Neural cell (in vitro differentiated cells): ENCODE measurements at regions not wholly inside any gene's neighbourhood (a gene's known extent, or its start where the extent isn't known, plus 50 kb on each side); places are given as distances from the start of the nearest gene placed in this dataset.

Source experiments
- EP300 ChIP-seq: fragments of 450-650 bp; conservative IDR thresholded peaks from 2 replicates; pipeline ENCODE4 v1.6.1; 2014; ENCODE audit warnings: antibody characterized with exemption, mild to moderate bottlenecking, moderate library complexity; ENCODE audit not compliant: poor library complexity, severe bottlenecking
- MXI1 ChIP-seq: fragments of 450-650 bp; conservative IDR thresholded peaks from 2 replicates; pipeline ENCODE4 v1.6.1; 2014; ENCODE audit warnings: antibody characterized with exemption, mild to moderate bottlenecking; ENCODE audit not compliant: poor library complexity, severe bottlenecking
- POLR2AphosphoS5 ChIP-seq: IDR thresholded peaks from 2 replicates; pipeline ENCODE4 v1.6.1; 2012
- RAD21 ChIP-seq: fragments of 450-650 bp; conservative IDR thresholded peaks from 2 replicates; pipeline ENCODE4 v1.6.1; 2014; ENCODE audit warnings: antibody characterized with exemption, mild to moderate bottlenecking, moderate library complexity
- TF ChIP-seq, protein P1 (sequence below): fragments of 450-650 bp; IDR thresholded peaks from 2 replicates; pipeline ENCODE4 v1.5.1; 2014; ENCODE audit warnings: antibody characterized with exemption, mild to moderate bottlenecking, moderate library complexity; ENCODE audit not compliant: poor library complexity, severe bottlenecking
- TF ChIP-seq, protein P2 (sequence below): IDR thresholded peaks from 2 replicates; pipeline ENCODE4 v1.6.1; 2012; ENCODE audit warnings: borderline replicate concordance

DNA sequence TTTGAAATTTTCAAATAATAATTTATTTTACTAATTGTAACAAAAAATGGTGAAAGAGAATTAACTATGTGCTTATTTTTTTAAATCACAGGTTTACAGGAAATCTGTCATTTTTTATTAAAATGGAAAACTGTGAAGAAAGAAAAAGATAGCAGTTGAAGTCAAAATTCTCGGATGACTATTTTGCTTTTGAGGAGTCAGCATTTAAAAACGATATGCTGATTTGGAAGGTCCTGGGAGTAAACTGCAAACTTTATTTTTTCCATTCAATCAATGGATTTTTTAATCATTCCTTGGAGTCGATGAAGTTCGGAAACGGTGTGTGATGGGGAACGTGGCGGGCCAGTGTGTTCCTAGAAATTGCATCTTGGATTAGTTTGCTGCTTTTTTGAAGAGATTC is 258.9 kb upstream of the NAV3 start:
- TF ChIP-seq EP300 (no peak), MXI1 (no peak), RAD21 (no peak), POLR2AphosphoS5 (no peak)
- TF ChIP-seq, protein P1, sequence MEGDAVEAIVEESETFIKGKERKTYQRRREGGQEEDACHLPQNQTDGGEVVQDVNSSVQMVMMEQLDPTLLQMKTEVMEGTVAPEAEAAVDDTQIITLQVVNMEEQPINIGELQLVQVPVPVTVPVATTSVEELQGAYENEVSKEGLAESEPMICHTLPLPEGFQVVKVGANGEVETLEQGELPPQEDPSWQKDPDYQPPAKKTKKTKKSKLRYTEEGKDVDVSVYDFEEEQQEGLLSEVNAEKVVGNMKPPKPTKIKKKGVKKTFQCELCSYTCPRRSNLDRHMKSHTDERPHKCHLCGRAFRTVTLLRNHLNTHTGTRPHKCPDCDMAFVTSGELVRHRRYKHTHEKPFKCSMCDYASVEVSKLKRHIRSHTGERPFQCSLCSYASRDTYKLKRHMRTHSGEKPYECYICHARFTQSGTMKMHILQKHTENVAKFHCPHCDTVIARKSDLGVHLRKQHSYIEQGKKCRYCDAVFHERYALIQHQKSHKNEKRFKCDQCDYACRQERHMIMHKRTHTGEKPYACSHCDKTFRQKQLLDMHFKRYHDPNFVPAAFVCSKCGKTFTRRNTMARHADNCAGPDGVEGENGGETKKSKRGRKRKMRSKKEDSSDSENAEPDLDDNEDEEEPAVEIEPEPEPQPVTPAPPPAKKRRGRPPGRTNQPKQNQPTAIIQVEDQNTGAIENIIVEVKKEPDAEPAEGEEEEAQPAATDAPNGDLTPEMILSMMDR = no peak
- TF ChIP-seq, protein P2, sequence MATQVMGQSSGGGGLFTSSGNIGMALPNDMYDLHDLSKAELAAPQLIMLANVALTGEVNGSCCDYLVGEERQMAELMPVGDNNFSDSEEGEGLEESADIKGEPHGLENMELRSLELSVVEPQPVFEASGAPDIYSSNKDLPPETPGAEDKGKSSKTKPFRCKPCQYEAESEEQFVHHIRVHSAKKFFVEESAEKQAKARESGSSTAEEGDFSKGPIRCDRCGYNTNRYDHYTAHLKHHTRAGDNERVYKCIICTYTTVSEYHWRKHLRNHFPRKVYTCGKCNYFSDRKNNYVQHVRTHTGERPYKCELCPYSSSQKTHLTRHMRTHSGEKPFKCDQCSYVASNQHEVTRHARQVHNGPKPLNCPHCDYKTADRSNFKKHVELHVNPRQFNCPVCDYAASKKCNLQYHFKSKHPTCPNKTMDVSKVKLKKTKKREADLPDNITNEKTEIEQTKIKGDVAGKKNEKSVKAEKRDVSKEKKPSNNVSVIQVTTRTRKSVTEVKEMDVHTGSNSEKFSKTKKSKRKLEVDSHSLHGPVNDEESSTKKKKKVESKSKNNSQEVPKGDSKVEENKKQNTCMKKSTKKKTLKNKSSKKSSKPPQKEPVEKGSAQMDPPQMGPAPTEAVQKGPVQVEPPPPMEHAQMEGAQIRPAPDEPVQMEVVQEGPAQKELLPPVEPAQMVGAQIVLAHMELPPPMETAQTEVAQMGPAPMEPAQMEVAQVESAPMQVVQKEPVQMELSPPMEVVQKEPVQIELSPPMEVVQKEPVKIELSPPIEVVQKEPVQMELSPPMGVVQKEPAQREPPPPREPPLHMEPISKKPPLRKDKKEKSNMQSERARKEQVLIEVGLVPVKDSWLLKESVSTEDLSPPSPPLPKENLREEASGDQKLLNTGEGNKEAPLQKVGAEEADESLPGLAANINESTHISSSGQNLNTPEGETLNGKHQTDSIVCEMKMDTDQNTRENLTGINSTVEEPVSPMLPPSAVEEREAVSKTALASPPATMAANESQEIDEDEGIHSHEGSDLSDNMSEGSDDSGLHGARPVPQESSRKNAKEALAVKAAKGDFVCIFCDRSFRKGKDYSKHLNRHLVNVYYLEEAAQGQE = no peak
